Nephron progenitor cell (in vitro differentiated cells): ENCODE measurements at regions not wholly inside any gene's neighbourhood (a gene's known extent, or its start where the extent isn't known, plus 50 kb on each side); places are given as distances from the start of the nearest gene placed in this dataset.
A peak's percentile ranks its signal among the peaks of the same experiment; 100 is the strongest.

Source experiments
- DNase-seq: peaks from one replicate; pipeline ENCODE4 v3.0.0; 2021
- H3K27ac Mint-ChIP-seq: 2 replicates; pipeline ENCODE4 v1.8.0; 2021; ENCODE audit warnings: mild to moderate bottlenecking, moderate library complexity, mixed read lengths
- H3K27me3 Mint-ChIP-seq: 2 replicates; pipeline ENCODE4 v1.8.0; 2021; ENCODE audit warnings: mild to moderate bottlenecking, low read depth, mixed read lengths; ENCODE audit not compliant: poor library complexity
- H3K36me3 Mint-ChIP-seq: 2 replicates; pipeline ENCODE4 v1.8.0; 2021; ENCODE audit warnings: low read depth, mixed read lengths
- H3K4me1 Mint-ChIP-seq: 2 replicates; pipeline ENCODE4 v1.8.0; 2021; ENCODE audit warnings: mixed read lengths
- H3K4me3 Mint-ChIP-seq: 2 replicates; pipeline ENCODE4 v1.8.0; 2021; ENCODE audit warnings: mild to moderate bottlenecking, moderate library complexity, mixed read lengths
- H3K9me3 Mint-ChIP-seq: 2 replicates; pipeline ENCODE4 v1.8.0; 2021; ENCODE audit warnings: mild to moderate bottlenecking, moderate library complexity, mixed read lengths
- TF ChIP-seq, protein P1 (sequence below): fragments of 200-600 bp; sonication (generic); IDR thresholded peaks from 2 replicates; pipeline ENCODE4 v1.5.0; 2021; ENCODE audit warnings: antibody characterized with exemption

DNA sequence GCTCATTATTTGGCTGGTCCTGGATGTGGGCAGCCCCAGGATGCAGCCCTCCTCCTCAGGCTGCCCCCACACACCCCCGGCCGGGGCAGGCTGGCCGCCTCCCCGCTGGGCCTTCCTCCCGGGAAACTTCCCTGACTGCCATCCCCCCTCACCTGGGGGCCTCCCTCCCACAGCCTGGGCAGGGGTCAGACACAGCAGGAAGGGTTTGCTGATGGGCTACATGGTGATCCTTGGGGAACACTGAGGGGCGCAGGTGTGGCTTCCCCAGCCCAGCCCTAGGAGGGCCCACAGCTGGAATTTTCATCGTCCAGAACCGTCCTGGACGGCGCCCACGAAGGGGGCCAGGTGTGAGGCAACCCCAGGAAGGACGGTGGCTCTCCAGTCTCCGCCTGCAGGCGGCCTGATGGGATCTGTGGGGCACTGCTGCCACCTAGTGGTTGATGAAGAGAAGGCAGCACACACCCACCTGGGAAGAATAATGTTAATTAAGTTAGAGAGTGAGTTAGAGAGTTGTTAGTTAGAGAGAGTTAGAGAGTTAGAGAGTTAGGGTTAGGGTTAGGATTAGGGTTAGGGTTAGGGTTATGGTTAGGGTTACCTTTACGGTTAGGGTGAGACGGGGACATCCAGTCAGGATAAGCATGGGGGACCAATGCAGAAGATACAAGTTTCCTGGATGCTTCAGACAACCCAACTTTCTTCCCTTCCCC lies 75.9 kb upstream of the PRR5 start:
- H3K27me3 Mint-ChIP-seq = peaks cover 61% of the 10 kb centered on the region
- H3K9me3 Mint-ChIP-seq = peaks cover 3% of the 10 kb centered on the region
- no peaks in the 10 kb centered on the region for H3K36me3 Mint-ChIP-seq
- no peak overlapping the region for H3K27ac Mint-ChIP-seq
- peaks cover 28% of the 10 kb centered on the region for H3K4me1 Mint-ChIP-seq
- H3K4me3 Mint-ChIP-seq = no peak overlapping the region
- peak; percentile 82 for DNase-seq
- TF ChIP-seq, protein P1, sequence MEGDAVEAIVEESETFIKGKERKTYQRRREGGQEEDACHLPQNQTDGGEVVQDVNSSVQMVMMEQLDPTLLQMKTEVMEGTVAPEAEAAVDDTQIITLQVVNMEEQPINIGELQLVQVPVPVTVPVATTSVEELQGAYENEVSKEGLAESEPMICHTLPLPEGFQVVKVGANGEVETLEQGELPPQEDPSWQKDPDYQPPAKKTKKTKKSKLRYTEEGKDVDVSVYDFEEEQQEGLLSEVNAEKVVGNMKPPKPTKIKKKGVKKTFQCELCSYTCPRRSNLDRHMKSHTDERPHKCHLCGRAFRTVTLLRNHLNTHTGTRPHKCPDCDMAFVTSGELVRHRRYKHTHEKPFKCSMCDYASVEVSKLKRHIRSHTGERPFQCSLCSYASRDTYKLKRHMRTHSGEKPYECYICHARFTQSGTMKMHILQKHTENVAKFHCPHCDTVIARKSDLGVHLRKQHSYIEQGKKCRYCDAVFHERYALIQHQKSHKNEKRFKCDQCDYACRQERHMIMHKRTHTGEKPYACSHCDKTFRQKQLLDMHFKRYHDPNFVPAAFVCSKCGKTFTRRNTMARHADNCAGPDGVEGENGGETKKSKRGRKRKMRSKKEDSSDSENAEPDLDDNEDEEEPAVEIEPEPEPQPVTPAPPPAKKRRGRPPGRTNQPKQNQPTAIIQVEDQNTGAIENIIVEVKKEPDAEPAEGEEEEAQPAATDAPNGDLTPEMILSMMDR = peak; percentile 98

DNA sequence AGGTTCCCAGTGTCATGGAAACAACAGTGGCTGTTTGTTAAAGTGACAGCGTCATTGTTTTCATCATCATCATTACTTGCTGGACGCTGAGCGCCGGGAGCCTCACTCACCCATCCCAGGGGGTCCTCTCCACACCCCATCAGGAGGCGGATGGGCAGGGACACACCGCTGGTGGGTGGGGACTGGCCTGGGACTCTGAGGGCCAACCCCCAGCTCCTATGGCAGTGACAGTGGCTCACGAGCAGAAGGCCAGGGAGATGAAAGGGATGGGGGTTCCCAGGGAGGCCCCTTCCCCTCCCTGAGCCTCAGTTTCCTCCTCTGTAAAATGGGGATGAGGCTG lies 76.6 kb upstream of the PRR5 start:
- H3K36me3 Mint-ChIP-seq = no peaks in the 10 kb centered on the region
- no peak for DNase-seq
- no peak overlapping the region for H3K4me3 Mint-ChIP-seq
- H3K27me3 Mint-ChIP-seq = peaks cover 58% of the 10 kb centered on the region
- peaks cover 33% of the 10 kb centered on the region for H3K4me1 Mint-ChIP-seq
- TF ChIP-seq, protein P1 = no peak
- no peak overlapping the region for H3K27ac Mint-ChIP-seq
- no peaks in the 10 kb centered on the region for H3K9me3 Mint-ChIP-seq

DNA sequence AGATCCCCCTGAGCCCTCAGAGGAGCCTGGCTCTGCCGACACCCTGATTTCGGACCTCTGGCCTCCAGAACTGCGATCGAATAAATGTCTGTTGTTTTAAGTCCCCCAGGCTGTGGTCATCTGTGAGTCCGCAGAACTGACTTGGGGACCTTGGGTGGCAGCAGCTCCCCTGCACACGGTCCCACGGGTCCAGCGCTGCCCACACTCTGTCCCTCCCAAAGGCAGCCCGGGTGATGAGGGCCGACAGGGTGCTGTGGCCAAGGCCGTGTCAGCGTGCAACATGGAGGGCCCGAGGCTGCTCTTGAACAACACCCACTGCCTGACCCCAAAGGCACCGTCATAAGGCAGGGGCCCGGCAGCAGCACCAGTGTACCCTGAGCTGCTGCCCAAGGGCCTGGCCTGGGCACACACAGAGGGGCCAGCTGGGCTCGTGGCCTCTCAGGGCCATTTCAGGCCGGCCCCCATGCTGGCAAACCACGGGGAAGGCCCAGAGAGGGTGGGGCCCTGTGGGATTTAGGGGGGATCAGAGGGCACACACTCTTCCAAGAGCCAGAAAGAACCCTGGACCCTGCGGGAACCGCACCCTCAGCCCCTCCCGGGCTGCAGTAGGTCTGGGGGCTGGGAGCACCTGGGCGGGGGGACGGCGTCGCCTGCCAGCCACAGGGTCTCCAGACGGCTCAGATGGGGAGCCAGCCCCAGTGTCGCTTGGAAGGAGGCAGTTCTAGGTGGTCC lies 77.1 kb upstream of the PRR5 start:
- H3K27ac Mint-ChIP-seq = no peak overlapping the region
- peaks cover 34% of the 10 kb centered on the region for H3K4me1 Mint-ChIP-seq
- peaks cover 56% of the 10 kb centered on the region for H3K27me3 Mint-ChIP-seq
- TF ChIP-seq, protein P1 = no peak
- DNase-seq = no peak
- H3K9me3 Mint-ChIP-seq = no peaks in the 10 kb centered on the region
- H3K4me3 Mint-ChIP-seq = no peak overlapping the region
- H3K36me3 Mint-ChIP-seq = no peaks in the 10 kb centered on the region

DNA sequence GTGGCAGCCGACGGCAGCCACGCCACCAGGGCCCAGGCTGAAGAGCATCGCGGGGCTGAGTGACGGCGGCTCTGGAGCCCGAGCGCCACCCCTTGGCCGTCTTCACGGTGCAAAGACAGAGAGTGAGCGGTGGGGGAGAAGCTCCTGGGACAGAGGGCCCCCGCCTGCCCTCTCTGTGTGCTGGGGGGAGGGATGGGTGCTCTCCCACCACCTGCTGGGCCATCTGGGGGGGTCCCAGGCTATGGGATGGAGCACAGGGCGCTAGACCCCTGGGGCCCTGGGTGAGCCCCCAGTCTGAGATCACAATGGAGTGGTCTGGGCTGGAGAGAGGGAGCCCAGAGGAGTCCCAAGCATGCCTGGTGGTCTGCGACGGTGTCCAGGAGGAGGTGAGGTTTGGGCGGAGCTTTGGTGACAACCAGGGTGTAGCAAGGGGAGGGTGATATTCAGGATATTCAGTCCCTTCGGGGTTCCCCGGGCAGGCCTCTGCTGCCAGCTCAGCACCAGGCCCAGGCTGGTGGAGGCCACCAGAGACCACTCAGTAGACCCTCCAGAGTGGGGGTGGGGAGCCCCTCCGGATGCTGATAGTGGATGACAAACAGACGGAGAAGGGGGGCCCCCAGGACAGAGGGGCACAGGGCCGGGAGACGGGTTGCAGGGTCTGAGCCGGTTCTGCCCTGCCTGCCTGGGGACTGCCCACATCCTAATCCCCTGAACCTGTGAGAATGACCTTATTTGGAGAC lies 78.1 kb upstream of the PRR5 start:
- peaks cover 34% of the 10 kb centered on the region for H3K4me1 Mint-ChIP-seq
- DNase-seq = peak; percentile 55
- TF ChIP-seq, protein P1 = peak; percentile 52
- no peak overlapping the region for H3K4me3 Mint-ChIP-seq
- no peaks in the 10 kb centered on the region for H3K9me3 Mint-ChIP-seq
- H3K36me3 Mint-ChIP-seq = no peaks in the 10 kb centered on the region
- H3K27me3 Mint-ChIP-seq = peaks cover 47% of the 10 kb centered on the region
- H3K27ac Mint-ChIP-seq = peak overlapping the region; percentile 11

DNA sequence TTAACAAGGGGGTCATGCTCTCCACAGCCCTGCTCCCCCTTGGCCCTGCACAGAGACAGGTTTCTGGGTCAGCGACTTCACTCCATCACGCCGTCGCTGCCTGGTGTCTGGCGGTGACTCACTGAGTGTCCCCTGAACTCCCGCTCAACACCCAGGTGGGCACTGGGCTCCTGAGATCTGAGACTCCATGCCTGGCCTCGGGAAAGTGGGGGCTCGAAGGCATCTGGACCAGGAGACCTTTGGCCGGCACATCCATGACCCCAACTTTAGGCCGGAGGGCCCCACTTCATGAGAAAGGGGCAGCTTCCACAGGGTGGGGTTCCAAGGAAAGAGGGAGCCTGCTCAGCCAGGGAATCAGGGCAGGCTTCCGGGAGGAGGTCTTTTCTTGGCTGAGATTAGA lies 79.3 kb upstream of the PRR5 start:
- Mint-ChIP-seq H3K9me3 (no peaks in the 10 kb centered on the region), H3K4me3 (no peak overlapping the region)

More for the DNA sequence above, 79.3 kb upstream of the PRR5 start:
- TF ChIP-seq, protein P1 = no peak
- H3K27me3 Mint-ChIP-seq = peaks cover 34% of the 10 kb centered on the region
- peaks cover 34% of the 10 kb centered on the region for H3K4me1 Mint-ChIP-seq
- H3K36me3 Mint-ChIP-seq = no peaks in the 10 kb centered on the region
- no peak for DNase-seq
- H3K27ac Mint-ChIP-seq = no peak overlapping the region
